ENCODE measurements at regions not wholly inside any gene's neighbourhood (a gene's known extent, or its start where the extent isn't known, plus 50 kb on each side); places are given as distances from the start of the nearest gene placed in this dataset.

DNA sequence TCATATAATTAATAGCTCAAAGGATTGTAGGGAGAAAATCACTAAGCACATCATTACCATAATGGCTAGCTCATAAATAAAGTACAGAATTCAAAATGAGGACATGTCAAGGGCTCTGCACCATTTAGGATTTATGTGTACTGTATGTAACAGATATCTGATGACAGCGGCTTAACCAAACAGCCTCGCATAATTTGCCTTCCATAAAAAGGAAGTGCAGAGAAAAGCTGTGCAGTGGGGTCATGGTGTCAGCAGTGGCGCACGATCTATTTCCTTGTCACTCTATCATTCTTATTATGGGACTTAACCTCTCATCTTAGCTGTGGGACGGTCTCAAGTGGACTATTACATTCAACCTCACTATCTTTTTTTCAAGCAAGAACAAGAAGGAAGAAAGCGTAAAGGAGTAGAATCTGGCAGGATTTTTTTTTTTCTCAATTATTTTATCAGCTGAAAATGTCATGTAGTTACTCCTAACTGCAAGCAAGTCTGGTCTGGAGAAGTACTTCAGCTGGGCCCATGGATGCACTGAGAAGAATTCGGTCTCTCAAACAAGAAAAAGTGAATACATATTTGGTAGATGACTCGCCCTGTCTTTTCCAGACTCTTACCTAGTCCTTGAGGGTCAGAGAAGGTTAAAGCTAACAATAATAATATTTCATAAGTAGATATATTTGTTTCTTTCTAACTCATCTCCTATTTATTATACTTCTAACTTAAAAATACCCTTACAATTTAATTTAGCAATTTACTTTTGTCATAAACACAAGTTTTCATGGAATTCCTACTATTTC is 94.6 kb downstream of the COX18 start:
- TF ChIP-seq, protein P1, sequence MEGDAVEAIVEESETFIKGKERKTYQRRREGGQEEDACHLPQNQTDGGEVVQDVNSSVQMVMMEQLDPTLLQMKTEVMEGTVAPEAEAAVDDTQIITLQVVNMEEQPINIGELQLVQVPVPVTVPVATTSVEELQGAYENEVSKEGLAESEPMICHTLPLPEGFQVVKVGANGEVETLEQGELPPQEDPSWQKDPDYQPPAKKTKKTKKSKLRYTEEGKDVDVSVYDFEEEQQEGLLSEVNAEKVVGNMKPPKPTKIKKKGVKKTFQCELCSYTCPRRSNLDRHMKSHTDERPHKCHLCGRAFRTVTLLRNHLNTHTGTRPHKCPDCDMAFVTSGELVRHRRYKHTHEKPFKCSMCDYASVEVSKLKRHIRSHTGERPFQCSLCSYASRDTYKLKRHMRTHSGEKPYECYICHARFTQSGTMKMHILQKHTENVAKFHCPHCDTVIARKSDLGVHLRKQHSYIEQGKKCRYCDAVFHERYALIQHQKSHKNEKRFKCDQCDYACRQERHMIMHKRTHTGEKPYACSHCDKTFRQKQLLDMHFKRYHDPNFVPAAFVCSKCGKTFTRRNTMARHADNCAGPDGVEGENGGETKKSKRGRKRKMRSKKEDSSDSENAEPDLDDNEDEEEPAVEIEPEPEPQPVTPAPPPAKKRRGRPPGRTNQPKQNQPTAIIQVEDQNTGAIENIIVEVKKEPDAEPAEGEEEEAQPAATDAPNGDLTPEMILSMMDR (IDR thresholded peaks at IDR 0.05 in 2 of 3, conservative IDR thresholded peaks at IDR 0.05 in 1 of 3; ENCODE audit: insufficient read depth in 2 of 3, low read depth in 1 of 3, low read length in 3 of 3): no peak
- TF ChIP-seq, protein P2, sequence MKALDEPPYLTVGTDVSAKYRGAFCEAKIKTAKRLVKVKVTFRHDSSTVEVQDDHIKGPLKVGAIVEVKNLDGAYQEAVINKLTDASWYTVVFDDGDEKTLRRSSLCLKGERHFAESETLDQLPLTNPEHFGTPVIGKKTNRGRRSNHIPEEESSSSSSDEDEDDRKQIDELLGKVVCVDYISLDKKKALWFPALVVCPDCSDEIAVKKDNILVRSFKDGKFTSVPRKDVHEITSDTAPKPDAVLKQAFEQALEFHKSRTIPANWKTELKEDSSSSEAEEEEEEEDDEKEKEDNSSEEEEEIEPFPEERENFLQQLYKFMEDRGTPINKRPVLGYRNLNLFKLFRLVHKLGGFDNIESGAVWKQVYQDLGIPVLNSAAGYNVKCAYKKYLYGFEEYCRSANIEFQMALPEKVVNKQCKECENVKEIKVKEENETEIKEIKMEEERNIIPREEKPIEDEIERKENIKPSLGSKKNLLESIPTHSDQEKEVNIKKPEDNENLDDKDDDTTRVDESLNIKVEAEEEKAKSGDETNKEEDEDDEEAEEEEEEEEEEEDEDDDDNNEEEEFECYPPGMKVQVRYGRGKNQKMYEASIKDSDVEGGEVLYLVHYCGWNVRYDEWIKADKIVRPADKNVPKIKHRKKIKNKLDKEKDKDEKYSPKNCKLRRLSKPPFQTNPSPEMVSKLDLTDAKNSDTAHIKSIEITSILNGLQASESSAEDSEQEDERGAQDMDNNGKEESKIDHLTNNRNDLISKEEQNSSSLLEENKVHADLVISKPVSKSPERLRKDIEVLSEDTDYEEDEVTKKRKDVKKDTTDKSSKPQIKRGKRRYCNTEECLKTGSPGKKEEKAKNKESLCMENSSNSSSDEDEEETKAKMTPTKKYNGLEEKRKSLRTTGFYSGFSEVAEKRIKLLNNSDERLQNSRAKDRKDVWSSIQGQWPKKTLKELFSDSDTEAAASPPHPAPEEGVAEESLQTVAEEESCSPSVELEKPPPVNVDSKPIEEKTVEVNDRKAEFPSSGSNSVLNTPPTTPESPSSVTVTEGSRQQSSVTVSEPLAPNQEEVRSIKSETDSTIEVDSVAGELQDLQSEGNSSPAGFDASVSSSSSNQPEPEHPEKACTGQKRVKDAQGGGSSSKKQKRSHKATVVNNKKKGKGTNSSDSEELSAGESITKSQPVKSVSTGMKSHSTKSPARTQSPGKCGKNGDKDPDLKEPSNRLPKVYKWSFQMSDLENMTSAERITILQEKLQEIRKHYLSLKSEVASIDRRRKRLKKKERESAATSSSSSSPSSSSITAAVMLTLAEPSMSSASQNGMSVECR (CRISPR knock-in tag; IDR thresholded peaks at IDR 0.05): no peak
- TF ChIP-seq FOXA1 (IDR thresholded peaks at IDR 0.05; ENCODE audit: borderline replicate concordance) (no peak), HDGF (IDR thresholded peaks at IDR 0.05) (no peak), NR2F6 (CRISPR knock-in tag; IDR thresholded peaks at IDR 0.05) (no peak), POLR2A (conservative IDR thresholded peaks at IDR 0.05) (no peak), POLR2AphosphoS5 (IDR thresholded peaks at IDR 0.05; ENCODE audit: control insufficient read depth, insufficient read depth, low read depth, low read length) (no peak), EZH2 (IDR thresholded peaks at IDR 0.05; ENCODE audit: borderline replicate concordance, low read depth, low read length) (no peak), PHF21A (IDR thresholded peaks at IDR 0.05; ENCODE audit: borderline replicate concordance, low read depth) (no peak), RAD21 (CRISPR knock-in tag; conservative IDR thresholded peaks at IDR 0.05 in 1 of 2, IDR thresholded peaks at IDR 0.05 in 1 of 2) (no peak)
- TF ChIP-seq, protein P3, sequence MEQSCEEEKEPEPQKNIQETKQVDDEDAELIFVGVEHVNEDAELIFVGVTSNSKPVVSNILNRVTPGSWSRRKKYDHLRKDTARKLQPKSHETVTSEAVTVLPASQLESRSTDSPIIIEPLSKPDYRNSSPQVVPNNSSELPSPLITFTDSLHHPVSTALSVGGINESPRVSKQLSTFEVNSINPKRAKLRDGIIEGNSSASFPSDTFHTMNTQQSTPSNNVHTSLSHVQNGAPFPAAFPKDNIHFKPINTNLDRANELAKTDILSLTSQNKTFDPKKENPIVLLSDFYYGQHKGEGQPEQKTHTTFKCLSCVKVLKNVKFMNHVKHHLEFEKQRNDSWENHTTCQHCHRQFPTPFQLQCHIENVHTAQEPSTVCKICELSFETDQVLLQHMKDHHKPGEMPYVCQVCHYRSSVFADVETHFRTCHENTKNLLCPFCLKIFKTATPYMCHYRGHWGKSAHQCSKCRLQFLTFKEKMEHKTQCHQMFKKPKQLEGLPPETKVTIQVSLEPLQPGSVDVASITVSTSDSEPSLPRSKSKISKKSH (CRISPR knock-in tag; IDR thresholded peaks at IDR 0.05): no peak
- TF ChIP-seq, protein P4, sequence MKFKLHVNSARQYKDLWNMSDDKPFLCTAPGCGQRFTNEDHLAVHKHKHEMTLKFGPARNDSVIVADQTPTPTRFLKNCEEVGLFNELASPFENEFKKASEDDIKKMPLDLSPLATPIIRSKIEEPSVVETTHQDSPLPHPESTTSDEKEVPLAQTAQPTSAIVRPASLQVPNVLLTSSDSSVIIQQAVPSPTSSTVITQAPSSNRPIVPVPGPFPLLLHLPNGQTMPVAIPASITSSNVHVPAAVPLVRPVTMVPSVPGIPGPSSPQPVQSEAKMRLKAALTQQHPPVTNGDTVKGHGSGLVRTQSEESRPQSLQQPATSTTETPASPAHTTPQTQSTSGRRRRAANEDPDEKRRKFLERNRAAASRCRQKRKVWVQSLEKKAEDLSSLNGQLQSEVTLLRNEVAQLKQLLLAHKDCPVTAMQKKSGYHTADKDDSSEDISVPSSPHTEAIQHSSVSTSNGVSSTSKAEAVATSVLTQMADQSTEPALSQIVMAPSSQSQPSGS (CRISPR knock-in tag; IDR thresholded peaks at IDR 0.05): no peak
